Occipital lobe (tissue), 1 donor: ENCODE measurements at regions not wholly inside any gene's neighbourhood (a gene's known extent, or its start where the extent isn't known, plus 50 kb on each side); places are given as distances from the start of the nearest gene placed in this dataset.
A peak's percentile ranks its signal among the peaks of the same experiment; 100 is the strongest.
"Not testable (repeated sequence)": the region's sequence is repeated elsewhere in the genome, so short reads cannot be mapped to it uniquely, and the experiment has no call there.

Experiments used
- DNase-seq: peaks from one replicate; lab custom pipeline; 2025; lab: John Stamatoyannopoulos, UW

DNA sequence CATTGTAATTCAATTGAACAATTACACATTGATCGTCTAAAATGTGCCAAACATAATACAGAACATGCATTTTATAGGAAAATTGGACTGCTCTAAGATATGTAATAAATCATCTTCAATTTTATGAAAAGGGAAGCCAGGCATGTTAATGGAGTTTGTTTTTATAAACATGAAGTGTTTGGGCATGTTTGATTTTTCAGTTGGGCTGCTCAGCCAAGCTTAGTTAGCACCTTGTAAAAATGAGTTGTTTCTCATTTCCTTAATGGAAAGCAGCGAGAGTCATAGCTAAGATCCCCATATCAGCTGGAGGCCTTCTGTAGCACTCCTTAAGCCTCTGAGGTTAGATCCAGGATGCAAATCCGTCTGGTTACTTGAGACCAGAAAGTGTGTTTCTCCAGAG, 422.3 kb downstream of the SPRY2 start:
- no peak for DNase-seq

DNA sequence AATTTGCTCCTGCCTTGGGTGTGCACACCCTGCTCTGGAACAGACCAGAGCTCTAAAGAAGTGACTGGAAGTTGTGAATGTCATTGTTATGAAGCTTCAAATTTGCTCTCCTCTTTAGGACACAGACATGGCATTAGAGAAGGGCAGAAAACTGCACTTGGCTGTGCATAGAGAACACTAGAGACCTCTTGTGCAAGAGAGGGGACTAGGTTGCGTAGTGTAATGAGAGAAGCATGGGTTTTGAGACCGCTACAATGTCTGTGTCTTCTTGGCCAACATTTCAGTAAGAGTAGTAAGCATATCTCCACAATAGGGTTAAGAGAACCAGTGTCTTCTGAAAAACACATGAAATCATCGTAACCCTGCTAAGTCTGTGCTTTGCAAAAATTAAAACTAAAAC, 423.3 kb downstream of the SPRY2 start:
- DNase-seq, result no peak

DNA sequence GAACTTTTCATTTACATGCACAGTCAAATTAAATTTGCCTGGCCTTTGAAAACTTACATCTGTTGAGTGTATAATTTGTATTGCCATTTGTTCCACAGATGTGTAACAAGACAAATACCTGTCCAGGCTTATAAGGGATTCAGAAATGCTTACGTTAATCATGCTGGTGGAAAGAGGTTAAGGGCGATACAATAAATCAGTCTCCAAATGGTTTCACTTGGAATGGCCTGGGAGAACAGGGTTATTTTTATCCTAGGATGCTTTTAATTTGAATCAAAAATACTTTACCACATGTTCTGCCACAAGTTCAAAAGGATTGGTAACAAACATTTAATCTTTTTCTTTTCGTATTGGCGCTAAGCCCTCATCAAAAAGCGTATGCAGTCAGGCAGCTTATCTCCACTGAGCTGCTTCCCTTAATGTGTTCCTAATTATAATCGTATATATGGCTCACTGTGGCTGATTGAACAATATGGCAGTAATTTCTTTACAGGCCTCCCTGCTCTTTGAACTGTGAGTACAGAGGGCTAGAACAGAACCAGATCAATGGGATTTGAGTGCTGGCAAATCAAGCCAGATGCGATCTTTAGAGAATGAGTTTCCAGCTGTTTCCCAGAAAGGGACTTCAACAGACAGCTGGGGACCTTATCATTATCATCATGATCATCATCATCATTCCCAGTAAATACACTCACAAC, 425.7 kb downstream of the SPRY2 start:
- no peak for DNase-seq

DNA sequence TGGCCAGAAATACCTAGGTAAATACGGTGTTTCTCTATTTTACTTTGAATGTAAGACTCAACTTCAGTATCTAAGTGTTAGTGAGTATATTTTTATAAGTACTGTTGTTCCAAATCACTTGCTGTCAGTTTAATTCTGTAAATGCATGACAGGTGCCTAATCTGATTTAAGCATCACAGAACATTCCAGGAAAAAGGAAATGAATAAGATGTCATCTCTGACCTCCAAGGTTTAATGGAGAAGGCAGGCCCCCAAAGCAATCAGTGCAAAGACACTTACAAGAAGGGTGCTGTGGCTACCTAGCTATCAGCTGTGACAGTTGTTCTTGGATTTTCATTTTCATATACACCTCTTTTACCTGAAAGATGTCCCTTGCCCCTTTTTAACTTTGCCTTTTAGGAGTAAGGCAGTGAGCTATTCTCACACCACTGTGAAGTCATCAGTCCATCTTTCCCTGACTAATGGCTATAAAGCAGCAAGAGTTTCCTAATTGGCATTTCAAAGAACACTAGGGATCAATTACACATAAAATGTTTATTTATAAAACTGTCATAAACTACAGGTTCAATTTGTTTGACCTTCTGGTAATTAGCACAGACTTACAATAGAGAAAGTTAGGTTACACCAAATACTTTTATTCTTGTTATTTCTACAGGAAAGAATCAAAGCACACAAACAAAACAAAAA, 427.6 kb downstream of the SPRY2 start:
- no peak for DNase-seq

DNA sequence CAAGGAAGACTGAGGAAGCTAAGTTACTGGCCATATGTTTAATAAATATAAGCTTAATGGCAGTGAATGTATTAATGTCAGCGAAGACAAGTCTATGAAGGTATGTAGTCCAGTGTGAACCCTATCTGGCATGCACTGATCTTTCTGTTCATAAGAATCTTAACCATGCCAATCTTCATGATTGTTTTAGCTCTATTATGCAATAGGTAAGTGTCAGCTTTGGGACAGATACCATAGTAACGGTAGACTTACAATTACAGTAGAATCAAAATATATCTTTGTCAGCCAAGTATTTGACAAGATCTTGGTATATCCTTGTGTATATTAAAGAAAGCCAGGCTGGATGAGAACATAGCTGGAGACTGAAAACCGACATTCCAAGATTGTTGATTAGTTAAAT, 428.5 kb downstream of the SPRY2 start:
- no peak for DNase-seq

DNA sequence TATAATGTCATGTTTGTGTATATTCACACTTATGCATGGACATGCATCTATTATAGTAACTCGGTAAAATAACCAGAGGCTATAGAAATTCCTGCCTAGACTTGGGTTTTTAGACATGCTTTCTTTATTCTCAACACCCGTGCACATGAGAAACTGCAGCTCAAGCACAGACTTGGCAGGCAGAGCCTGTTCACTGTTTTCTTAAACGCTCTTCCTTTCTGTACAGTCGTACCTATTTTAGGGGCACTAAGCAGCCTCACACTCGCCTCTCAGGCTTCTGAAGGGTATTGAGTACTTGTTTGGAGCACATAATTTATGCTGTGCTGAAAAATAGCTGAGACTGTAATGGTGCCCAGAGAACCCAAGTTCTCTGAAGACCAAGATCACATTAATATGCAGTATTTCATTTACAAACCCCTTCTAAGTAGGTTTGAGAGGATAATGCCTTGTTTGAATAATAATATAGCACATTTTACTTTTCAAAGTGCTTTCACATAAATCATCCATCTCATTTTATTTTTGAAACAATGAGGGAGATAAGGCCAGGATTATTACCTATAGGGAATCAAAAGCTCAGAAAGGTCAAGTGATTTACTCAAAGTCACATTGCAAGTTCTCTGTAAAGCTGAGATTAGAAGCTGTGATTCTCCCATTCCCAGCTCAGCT, 429.9 kb downstream of the SPRY2 start:
- DNase-seq, result no peak

DNA sequence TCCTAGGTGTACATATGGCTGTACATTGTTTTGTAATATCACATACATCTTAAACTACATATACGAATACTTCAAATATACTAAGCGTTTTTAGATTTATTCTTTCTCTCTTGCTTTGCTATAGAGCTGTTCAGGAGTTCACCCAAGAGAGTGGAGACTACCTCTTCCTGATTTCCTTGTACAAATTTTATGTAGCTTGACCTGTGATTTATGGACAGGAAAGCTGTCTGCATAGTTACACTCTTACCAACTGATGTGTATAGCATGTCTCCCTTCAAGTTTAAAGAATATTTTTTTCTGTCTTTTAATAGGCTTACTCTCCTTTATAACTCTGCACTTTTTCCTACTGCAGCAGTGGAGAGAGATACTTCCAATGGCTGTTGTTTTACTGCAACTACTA, 428.7 kb downstream of the NDFIP2 start:
- DNase-seq, result no peak

DNA sequence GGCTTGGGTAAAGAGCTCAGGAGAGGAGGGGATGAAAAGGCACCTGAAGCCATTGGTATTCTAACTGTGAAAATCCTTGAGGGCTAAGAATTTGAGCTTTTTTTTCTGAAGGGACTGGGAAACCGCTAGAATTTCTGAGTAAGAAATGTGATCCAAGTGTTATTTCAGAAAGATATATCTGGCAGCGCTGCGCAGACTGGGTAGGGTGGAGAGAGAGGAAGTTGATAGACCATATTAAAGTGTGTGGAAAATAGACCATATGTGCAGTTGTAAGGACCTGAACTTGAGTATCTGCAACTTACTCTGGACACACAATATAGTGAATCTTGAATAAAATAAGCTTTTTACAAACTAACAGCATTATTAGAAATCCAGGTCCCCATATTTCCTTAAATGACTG, 427.4 kb downstream of the NDFIP2 start:
- DNase-seq, result no peak

DNA sequence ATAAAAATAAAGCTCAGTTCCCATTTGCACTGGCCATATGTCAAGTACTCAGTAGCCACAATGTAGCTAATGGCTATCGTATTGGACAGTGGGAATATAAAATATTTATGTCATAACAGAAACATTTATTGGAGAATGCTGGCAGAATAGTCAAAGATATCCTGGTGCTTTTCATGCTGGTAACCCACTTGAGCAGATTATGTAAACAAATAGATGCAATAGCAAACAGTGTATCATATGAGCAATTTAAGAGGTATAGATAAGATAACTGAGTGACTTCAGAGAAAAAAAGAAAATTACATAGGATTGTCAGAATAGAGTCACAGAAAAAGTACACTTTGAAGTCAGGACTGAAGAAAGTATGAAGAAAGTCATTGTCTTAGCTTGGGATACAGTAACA, 426.6 kb downstream of the NDFIP2 start:
- DNase-seq, result no peak

DNA sequence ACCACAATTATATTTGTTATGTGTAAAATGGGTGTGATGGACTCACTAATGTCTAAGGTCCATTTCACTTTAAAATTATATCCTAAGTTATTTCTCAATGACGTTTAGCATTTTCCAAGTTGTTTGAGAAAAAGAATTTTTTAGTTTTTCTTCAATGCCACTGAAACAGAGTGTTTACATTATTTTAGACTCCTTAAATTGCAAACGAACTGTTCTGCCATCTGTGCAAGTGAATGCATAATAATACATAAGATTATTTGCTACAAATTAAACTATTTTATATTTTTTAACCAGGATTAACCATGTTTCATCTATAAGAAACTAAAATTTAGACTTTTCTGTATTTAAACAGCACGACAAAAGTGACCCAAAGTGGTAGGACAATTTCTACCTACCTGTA, 425.4 kb downstream of the NDFIP2 start:
- no peak for DNase-seq

DNA sequence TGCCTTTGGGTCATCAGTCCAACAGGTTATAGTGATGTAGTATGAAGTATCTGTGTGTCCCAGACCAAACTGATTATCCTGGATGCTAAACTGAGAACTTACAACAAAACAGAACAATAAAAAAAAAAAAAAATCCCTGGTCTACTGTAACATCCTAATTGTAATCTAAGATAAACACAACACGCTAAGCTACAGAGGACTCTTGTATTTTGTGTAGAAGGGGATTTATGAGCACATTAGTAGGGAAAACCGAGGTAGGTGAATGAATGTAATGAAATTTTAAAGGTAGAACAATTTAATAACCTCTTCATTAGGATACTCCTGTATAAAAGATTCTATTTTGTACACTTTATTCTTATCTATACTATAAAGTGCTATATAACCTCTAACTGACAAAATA, 424.1 kb downstream of the NDFIP2 start:
- DNase-seq, result no peak

DNA sequence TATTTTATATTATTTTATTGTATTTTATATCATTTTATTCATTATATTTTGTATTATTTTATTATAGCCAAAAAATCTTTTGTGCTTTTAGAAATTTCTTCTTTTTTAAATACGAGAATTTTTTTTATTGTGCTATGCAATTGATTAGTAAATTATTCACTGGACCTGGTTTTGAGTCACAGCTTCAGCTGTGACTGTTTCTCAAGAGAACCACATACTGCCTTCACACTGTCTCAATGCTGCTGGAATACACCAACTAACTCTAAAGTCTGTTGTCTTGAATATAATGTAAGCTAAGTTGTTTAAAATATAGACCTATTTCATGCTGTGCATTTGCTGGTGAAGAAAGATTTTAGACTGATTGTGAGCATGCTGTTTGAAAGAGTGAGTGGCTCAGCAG, 423.6 kb downstream of the NDFIP2 start:
- no peak for DNase-seq

DNA sequence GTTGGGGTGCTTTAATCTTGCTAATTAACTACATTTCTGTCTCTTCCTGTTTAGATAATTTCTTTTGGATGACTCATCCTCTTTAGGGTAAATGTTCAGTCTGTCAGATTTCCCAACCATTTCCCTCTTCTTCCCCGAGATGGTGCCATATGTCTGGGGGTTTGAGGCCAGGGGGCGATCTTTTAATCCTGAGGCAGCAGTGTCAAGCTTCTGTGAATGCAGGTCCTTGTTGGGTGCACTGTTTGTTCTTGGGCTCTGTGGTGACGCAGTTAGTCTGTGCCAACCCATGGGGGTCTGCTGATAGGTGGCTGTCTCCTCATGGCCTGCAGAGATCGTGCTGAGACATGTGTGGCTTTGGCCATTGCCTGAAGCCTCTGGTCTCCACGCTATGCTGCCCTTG, 420.4 kb downstream of the NDFIP2 start:
- DNase-seq, result peak; percentile 5

DNA sequence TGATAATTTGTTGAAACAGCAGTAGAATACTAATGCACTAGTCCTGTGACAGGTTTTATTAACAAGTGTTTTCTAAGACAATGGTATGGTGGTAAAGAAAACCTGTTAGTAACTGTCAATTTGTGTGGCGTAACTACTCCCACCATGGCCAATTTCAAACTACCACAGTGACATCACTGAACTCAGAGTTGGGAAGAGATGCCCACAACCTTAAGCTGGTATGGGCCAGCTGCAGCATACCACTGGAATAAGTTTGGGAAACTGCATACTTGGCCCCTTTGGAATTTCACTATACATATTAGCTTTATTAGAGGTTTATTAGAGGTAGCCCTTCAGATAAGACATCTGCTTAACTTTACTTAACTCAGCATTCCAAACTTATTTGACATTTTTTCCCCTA, 419.4 kb downstream of the NDFIP2 start:
- no peak for DNase-seq

DNA sequence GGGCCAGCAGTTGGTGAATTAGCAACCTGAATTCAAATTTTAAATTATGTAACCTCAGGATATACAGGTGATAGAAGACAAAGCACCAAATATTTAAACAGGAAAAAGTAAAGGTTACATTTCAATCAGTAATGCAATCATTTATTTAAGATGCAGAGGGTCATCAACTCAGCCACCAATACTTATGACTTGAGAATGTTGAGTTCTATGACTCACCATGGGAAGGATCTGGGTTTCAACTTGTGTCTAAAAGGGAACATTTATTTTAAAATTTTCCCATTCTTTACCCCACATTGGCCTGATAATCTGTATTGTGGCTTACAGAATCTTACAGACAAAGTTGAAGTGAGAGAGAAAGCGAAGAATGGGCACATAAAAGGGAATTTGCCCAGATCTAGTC, 418.0 kb downstream of the NDFIP2 start:
- no peak for DNase-seq

DNA sequence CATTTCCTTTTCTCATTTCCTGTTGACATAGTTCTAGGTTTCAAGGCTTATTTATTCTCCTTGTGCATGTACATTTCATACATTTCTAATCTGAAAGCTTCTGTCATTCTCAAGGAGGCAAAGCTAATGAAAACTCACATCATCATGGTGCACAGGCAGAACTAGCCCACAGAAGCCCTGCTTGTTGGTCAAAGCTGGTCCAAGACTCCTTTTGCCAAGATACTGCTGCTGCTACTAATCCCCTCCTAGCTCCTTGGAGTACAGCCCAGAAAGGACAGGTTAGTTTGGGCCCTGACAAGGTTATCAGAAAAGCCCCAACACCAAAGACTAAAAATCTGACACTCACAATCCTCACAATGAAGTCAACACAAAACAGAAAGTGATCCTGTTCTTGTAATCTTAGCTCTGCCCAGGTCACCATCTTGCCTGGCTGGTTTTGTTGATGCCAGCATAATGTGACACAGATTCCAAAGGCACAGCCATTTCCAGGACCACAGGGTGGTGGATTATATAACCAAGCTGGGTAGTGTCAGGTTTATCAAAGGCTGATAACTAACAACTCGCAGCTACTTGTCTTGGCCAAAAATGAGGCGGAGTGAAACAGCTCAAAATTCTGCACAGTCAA, 417.4 kb downstream of the NDFIP2 start:
- no peak for DNase-seq

DNA sequence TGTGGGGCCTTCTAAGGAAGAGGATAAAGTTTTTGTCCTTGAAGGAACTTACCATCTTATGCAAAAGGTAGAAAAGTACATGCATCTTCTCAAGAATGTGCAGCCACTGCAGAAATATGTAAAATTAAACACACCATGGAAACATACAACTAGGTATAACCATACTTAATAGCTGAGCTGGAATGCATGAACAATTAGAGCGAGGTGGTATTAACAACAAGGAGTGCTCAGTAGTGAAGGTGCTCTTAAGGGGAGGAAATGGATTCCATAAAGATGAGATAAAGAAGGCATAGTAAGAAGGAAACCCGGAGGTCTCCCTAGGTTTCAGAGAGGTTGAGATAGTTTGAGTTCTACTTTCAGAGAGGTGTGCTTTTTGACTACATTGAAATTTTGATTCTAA, 415.9 kb downstream of the NDFIP2 start:
- DNase-seq, result no peak

DNA sequence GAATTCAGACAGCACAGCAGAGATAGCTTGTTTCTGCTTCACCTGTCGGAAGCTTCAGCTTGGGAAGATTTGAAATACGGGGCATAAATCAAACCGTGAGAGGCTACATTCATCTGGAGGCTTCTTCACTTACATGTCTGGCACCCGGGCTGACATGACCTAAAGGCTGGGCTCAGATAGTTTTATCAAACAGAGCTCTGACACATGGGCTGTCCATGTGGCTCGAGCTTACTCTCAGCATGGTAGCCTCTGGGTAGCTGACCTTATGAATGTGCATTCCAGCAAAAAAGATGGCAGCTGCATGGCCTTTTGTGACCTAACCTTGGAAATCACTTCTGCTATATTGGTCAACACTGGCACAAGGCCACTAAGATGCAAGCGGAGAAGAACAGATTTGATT, 414.5 kb downstream of the NDFIP2 start:
- DNase-seq, result no peak

DNA sequence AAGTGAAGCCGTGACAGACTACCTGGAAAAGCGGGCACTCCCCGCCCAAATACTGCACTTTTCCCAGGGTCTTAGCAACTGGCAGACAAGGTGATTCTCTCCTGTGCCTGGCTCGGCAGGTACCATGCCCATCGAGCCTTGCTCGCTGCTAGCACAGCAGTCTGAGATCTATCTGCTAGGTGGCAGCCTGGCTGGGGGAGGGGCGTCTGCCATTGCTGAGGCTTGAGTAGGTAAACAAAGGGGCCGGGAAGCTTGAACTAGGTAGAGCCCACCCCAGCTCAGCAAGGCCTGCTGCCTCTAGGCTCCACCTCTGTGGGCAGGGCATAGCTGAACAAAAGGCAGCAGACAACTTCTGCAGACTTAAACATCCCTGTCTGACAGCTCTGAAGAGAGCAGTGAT, 406.3 kb downstream of the NDFIP2 start:
- not testable (repeated sequence) for DNase-seq

DNA sequence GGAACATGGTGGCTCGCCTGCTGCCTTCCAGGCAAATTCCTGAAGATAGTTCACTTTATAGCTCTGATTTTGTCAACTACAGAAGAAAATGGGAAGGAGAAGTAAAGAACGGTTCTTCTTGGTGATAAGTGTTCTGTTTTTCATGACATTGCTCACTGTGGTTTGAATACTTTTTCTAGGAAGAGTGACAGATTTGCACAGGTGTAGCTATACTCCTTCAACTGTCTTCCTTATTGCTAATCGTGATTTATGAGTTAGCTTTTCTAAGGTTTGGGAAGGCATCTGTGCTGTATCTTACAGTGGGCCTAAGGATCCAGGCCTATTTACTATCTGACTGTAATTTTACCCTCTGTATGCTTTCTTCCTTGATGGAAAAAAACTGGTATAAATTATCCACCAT, 405.6 kb downstream of the NDFIP2 start:
- no peak for DNase-seq

DNA sequence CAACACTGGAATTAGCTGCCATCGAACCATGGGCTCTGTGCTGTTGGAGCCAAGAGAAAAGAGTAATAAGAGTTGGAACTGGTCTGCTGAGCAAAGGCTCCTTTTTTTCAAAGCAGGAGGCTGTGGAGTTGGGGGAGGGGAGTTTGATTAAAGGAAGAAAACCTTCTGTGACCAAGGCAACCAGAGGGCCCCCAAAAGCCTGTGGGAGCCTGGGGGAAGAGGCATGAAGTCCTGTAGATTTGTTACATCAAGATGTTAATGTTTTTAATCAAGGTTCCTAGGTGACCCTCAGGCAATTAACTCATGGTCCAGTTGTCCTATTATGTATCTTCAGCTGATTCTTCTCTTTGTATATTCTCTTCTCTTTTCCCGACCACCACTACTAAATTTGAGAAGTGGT, 403.9 kb downstream of the NDFIP2 start:
- DNase-seq, result no peak

DNA sequence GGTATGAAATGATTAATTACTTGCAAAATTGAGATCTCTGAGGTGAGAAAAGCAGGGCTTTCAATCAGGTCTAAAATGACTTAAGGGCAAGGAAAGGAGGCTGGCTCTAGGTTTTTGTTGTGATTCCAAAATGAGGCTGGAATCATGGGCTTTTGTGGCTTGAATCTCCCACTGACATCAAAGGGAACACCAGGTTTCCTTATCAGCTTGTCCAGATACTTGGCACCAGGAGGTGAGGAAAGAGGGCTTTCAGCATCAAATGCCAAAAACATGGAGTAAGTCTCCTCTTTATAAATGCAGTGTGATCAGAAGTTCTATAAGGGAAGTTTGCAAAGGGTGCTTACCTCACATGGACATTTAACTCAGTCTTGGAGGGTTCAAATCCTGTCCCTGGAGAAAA, 402.3 kb downstream of the NDFIP2 start:
- no peak for DNase-seq

DNA sequence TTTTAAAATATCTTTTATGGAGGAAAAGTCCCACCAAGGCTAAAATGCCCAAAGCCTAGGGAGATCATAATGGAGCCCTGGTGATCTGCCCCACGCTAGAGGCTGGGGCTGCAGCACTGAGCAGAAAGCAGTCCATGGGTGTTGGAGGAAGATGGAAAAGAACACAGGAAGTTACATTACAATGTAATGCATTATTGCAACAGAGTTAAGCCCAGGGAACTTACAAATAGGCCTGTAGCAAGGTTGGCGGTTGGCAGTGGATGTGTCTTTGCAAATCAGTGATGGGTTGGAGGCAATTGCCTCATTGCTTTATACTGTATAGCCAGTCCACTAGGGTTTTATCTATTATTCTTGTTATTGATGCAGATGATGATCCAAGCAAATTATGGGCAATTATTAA, 399.9 kb downstream of the NDFIP2 start:
- no peak for DNase-seq
